ENCODE measurements at regions not wholly inside any gene's neighbourhood (a gene's known extent, or its start where the extent isn't known, plus 50 kb on each side); places are given as distances from the start of the nearest gene placed in this dataset.

DNA sequence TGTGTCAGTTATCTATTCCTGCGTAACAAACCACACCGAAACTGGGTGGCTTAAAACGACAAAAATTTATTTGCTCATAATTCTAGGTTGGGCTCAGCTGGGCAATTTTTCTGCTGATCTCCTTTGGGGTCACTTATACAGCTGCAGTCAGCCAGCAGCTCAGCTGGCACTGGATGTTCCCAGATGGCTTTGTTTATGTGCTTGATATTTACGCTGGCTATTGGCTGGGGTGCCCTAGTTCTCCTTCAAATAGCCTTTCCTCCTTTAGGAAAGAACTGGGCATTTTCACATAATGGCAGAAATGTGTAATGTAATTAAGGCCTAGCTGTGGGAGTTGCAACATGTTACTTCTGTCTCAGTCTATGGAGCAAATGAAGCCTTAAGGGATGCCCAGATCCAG lies 142.2 kb downstream of the B3GNT2 start:
- TF ChIP-seq, protein P1, sequence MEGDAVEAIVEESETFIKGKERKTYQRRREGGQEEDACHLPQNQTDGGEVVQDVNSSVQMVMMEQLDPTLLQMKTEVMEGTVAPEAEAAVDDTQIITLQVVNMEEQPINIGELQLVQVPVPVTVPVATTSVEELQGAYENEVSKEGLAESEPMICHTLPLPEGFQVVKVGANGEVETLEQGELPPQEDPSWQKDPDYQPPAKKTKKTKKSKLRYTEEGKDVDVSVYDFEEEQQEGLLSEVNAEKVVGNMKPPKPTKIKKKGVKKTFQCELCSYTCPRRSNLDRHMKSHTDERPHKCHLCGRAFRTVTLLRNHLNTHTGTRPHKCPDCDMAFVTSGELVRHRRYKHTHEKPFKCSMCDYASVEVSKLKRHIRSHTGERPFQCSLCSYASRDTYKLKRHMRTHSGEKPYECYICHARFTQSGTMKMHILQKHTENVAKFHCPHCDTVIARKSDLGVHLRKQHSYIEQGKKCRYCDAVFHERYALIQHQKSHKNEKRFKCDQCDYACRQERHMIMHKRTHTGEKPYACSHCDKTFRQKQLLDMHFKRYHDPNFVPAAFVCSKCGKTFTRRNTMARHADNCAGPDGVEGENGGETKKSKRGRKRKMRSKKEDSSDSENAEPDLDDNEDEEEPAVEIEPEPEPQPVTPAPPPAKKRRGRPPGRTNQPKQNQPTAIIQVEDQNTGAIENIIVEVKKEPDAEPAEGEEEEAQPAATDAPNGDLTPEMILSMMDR (IDR thresholded peaks at IDR 0.05) = no peak
- TF ChIP-seq CREM (CRISPR knock-in tag; IDR thresholded peaks at IDR 0.05) (no peak), GABPB1 (CRISPR knock-in tag; IDR thresholded peaks at IDR 0.05) (no peak), NR1H2 (CRISPR knock-in tag; IDR thresholded peaks at IDR 0.05) (no peak), ZNF232 (CRISPR knock-in tag; IDR thresholded peaks at IDR 0.05) (no peak), TEAD4 (CRISPR knock-in tag; IDR thresholded peaks at IDR 0.05) (no peak), SMAD4 (CRISPR knock-in tag; IDR thresholded peaks at IDR 0.05) (no peak), GTF2I (CRISPR knock-in tag; conservative IDR thresholded peaks at IDR 0.05) (no peak), JUN (CRISPR knock-in tag; IDR thresholded peaks at IDR 0.05) (no peak), ZBTB21 (CRISPR knock-in tag; IDR thresholded peaks at IDR 0.05; ENCODE audit: borderline replicate concordance) (no peak), CREB1 (CRISPR knock-in tag; IDR thresholded peaks at IDR 0.05) (no peak)
- TF ChIP-seq, protein P2, sequence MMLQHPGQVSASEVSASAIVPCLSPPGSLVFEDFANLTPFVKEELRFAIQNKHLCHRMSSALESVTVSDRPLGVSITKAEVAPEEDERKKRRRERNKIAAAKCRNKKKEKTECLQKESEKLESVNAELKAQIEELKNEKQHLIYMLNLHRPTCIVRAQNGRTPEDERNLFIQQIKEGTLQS (CRISPR knock-in tag; conservative IDR thresholded peaks at IDR 0.05) = no peak
- TF ChIP-seq, protein P3, sequence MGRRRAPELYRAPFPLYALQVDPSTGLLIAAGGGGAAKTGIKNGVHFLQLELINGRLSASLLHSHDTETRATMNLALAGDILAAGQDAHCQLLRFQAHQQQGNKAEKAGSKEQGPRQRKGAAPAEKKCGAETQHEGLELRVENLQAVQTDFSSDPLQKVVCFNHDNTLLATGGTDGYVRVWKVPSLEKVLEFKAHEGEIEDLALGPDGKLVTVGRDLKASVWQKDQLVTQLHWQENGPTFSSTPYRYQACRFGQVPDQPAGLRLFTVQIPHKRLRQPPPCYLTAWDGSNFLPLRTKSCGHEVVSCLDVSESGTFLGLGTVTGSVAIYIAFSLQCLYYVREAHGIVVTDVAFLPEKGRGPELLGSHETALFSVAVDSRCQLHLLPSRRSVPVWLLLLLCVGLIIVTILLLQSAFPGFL (CRISPR knock-in tag; IDR thresholded peaks at IDR 0.05; ENCODE audit: borderline replicate concordance) = no peak
- TF ChIP-seq, protein P4, sequence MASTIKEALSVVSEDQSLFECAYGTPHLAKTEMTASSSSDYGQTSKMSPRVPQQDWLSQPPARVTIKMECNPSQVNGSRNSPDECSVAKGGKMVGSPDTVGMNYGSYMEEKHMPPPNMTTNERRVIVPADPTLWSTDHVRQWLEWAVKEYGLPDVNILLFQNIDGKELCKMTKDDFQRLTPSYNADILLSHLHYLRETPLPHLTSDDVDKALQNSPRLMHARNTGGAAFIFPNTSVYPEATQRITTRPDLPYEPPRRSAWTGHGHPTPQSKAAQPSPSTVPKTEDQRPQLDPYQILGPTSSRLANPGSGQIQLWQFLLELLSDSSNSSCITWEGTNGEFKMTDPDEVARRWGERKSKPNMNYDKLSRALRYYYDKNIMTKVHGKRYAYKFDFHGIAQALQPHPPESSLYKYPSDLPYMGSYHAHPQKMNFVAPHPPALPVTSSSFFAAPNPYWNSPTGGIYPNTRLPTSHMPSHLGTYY (CRISPR knock-in tag; IDR thresholded peaks at IDR 0.05) = no peak

All from WTC11 (cell line).